ENCODE measurements at regions not wholly inside any gene's neighbourhood (a gene's known extent, or its start where the extent isn't known, plus 50 kb on each side); places are given as distances from the start of the nearest gene placed in this dataset.
"Not testable (repeated sequence)": the region's sequence is repeated elsewhere in the genome, so short reads cannot be mapped to it uniquely, and the experiment has no call there.

DNA sequence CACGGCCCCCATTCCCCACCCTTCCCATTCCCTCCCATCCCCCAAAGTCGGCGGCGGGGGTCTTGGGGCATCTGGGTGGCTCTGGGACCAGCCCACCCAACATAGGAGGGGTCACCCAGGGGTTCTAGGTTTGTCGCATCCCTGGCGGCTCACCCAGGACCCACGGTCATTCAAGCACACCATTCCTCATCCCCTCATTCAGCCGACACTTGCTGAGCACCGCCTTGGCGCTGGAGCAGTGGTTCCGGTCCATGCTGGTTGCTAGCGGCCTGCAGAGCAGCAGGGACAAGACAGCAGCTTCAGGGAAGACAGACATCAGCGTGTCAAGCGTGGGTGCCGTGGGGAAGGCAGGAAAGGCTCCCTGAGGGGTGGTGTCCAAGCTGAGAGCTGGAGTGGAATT, 50.5 kb upstream of the OTOS start:
- no peaks in the 10 kb centered on the region for H3K9me3 ChIP-seq (ENCODE audit: control insufficient read depth, low read length)
- no peak overlapping the region for H3K4me3 ChIP-seq (ENCODE audit: low read depth, low read length)
- TF ChIP-seq CTCF (IDR thresholded peaks at IDR 0.05), result no peak
- H3K79me2 ChIP-seq, result no peaks in the 10 kb centered on the region
- H3K27me3 ChIP-seq (ENCODE audit: control insufficient read depth, insufficient read depth, low read length), result no peaks in the 10 kb centered on the region
- no peak overlapping the region for H2AFZ ChIP-seq
- no peaks in the 10 kb centered on the region for H3K4me1 ChIP-seq
- no peak overlapping the region for H3K27ac ChIP-seq
- no peak overlapping the region for H3K4me2 ChIP-seq (ENCODE audit: low read length)
- no peak overlapping the region for H3K9ac ChIP-seq
- H3K36me3 ChIP-seq (ENCODE audit: control insufficient read depth, insufficient read depth, low read length), result no peaks in the 10 kb centered on the region

GRCh38 chr2:240192661-240193060, 52.2 kb upstream of the OTOS start:
- Histone ChIP-seq H3K36me3 (ENCODE audit: control insufficient read depth, insufficient read depth, low read length) (no peaks in the 10 kb centered on the region), H3K4me2 (ENCODE audit: low read length) (no peak overlapping the region), H2AFZ (no peak overlapping the region), H3K27me3 (ENCODE audit: control insufficient read depth, insufficient read depth, low read length) (no peaks in the 10 kb centered on the region), H3K79me2 (no peaks in the 10 kb centered on the region), H3K27ac (no peak overlapping the region), H3K9me3 (ENCODE audit: control insufficient read depth, low read length) (no peaks in the 10 kb centered on the region), H3K4me3 (ENCODE audit: low read depth, low read length) (no peak overlapping the region), H3K4me1 (no peaks in the 10 kb centered on the region), H3K9ac (no peak overlapping the region)
- no peak for TF ChIP-seq CTCF (IDR thresholded peaks at IDR 0.05)

DNA sequence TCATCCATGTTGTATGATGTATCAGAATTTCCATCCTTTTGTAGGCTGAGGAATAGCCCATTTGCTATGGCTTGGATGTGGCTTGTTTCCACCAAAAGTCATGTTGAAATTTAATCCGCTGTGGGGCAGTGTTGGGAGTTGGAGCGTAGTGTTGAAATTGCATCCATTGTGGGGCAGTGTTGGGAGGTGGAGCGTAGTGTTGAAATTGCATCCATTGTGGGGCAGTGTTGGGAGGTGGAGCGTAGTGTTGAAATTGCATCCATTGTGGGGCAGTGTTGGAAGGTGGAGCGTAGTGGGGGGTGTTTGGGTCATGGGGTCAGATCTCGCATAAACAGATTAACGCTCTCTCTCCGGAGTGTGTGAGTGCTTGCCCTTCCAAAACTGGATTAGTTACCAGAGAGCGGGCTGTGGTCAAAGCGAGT, 53.9 kb upstream of the OTOS start:
- not testable (repeated sequence) for H2AFZ ChIP-seq; H3K9ac ChIP-seq; H3K4me1 ChIP-seq; H3K79me2 ChIP-seq; H3K9me3 ChIP-seq (ENCODE audit: control insufficient read depth, low read length); H3K27ac ChIP-seq; H3K4me2 ChIP-seq (ENCODE audit: low read length); H3K27me3 ChIP-seq (ENCODE audit: control insufficient read depth, insufficient read depth, low read length); H3K4me3 ChIP-seq (ENCODE audit: low read depth, low read length); H3K36me3 ChIP-seq (ENCODE audit: control insufficient read depth, insufficient read depth, low read length)

DNA sequence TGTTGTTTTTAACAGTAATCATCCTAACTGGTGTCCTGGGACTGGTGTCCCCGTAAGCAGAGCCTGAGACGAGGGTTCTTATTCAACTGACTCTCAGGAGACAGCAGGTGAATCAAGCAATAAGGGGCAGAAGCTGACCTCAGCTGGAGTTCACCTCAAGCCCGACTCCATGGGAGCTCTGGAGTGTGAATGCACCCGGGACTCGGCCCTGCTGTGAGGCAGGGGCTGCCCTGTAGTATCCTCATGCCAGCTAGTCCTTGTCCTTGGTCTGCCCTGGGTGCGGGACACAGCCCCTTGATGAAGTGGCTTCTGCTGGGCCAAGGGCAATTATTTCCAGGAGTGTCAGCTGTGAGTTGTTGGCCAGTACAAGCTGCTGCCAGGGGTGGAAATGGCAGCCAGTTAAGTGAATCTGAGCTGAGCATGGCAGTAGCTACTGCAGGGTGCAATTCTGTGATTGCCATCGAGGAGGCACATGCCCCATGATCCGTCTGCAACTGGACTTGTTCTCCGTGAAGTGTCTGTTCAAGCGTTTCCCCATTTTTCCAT, 54.9 kb upstream of the OTOS start:
- Histone ChIP-seq H3K79me2 (no peaks in the 10 kb centered on the region), H3K27ac (no peak overlapping the region), H3K9me3 (ENCODE audit: control insufficient read depth, low read length) (no peaks in the 10 kb centered on the region), H3K9ac (no peak overlapping the region), H3K4me3 (ENCODE audit: low read depth, low read length) (no peak overlapping the region), H3K36me3 (ENCODE audit: control insufficient read depth, insufficient read depth, low read length) (no peaks in the 10 kb centered on the region), H2AFZ (no peak overlapping the region), H3K27me3 (ENCODE audit: control insufficient read depth, insufficient read depth, low read length) (no peaks in the 10 kb centered on the region), H3K4me2 (ENCODE audit: low read length) (no peak overlapping the region), H3K4me1 (no peaks in the 10 kb centered on the region)
- TF ChIP-seq CTCF (IDR thresholded peaks at IDR 0.05), result no peak

- no peak for TF ChIP-seq CTCF (IDR thresholded peaks at IDR 0.05)
- no peaks in the 10 kb centered on the region for H3K27me3 ChIP-seq (ENCODE audit: control insufficient read depth, insufficient read depth, low read length)
Measured at GRCh38 chr2:240196716-240197461, 56.4 kb upstream of the OTOS start.

More at GRCh38 chr2:240196716-240197461, 56.4 kb upstream of the OTOS start:
- Histone ChIP-seq H3K27ac (no peak overlapping the region), H3K36me3 (ENCODE audit: control insufficient read depth, insufficient read depth, low read length) (no peaks in the 10 kb centered on the region), H3K9ac (no peak overlapping the region), H3K79me2 (no peaks in the 10 kb centered on the region), H3K4me1 (no peaks in the 10 kb centered on the region), H2AFZ (no peak overlapping the region), H3K9me3 (ENCODE audit: control insufficient read depth, low read length) (no peaks in the 10 kb centered on the region), H3K4me3 (ENCODE audit: low read depth, low read length) (no peak overlapping the region), H3K4me2 (ENCODE audit: low read length) (no peak overlapping the region)
